ENCODE measurements at regions not wholly inside any gene's neighbourhood (a gene's known extent, or its start where the extent isn't known, plus 50 kb on each side); places are given as distances from the start of the nearest gene placed in this dataset.
"Not testable (repeated sequence)": the region's sequence is repeated elsewhere in the genome, so short reads cannot be mapped to it uniquely, and the experiment has no call there.

DNA sequence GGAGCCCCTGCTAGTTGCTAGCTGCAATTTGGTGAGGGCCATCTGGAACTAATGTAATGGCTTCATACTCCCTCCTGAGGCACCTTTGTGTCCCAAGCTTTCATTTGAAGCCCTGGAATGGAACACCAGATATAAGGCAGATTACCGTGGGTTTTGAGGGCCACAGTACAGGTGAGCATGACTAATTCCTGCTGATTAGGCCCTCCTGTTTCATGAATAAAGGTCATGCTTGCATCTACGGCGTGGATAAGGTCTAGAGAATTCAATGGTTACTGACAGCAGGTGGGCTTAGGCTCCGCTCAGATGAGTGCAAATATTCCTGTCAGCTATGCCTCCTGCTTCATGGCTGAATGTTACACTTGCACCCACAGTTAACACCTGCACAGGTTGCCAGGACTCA, 495.4 kb downstream of the NAP1L3 start:
- no peak for FAIRE-seq
- H3K27ac ChIP-seq, result no peak overlapping the region
- H3K4me1 ChIP-seq, result no peaks in the 10 kb centered on the region
- no peaks in the 10 kb centered on the region for H3K36me3 ChIP-seq
- no peaks in the 10 kb centered on the region for H3K27me3 ChIP-seq
- TF ChIP-seq CTCF (IDR thresholded peaks at IDR 0.05), result no peak
- intact Hi-C loops (cut with DNase I), result no loop called here
- no peak for ATAC-seq
- H3K9me3 ChIP-seq, result no peaks in the 10 kb centered on the region
- WGBS, 2 donors, result 63 to 68% methylated on average over 4 of the region's 4 CpGs
- H3K4me3 ChIP-seq, result no peak overlapping the region
- DNase-seq, result no peak

- intact Hi-C loops (cut with DNase I), result no loop called here
- ATAC-seq (no peak), FAIRE-seq (no peak), DNase-seq (no peak)
- H3K27ac ChIP-seq, result no peak overlapping the region
- TF ChIP-seq CTCF (IDR thresholded peaks at IDR 0.05), result no peak
- H3K36me3 ChIP-seq, result no peaks in the 10 kb centered on the region
- H3K9me3 ChIP-seq, result no peaks in the 10 kb centered on the region
- H3K4me1 ChIP-seq, result no peaks in the 10 kb centered on the region
- no peak overlapping the region for H3K4me3 ChIP-seq
- no peaks in the 10 kb centered on the region for H3K27me3 ChIP-seq
- WGBS, 2 donors, result 31 to 34% methylated on average over 1 of the region's 1 CpG
Measured at GRCh38 chrX:93169771-93170170, 503.6 kb downstream of the NAP1L3 start.

- DNase-seq, result no peak
- intact Hi-C loops (cut with DNase I), result no loop called here
- ATAC-seq, result no peak
- WGBS, 2 donors, result 45 to 46% methylated on average over 3 of the region's 3 CpGs
- no peak for TF ChIP-seq CTCF (IDR thresholded peaks at IDR 0.05)
- Histone ChIP-seq H3K4me3 (no peak overlapping the region), H3K27ac (no peak overlapping the region), H3K36me3 (no peaks in the 10 kb centered on the region), H3K9me3 (no peaks in the 10 kb centered on the region), H3K27me3 (no peaks in the 10 kb centered on the region), H3K4me1 (no peaks in the 10 kb centered on the region)
- FAIRE-seq, result no peak
Measured at GRCh38 chrX:93120805-93121204, 552.6 kb downstream of the NAP1L3 start.

DNA sequence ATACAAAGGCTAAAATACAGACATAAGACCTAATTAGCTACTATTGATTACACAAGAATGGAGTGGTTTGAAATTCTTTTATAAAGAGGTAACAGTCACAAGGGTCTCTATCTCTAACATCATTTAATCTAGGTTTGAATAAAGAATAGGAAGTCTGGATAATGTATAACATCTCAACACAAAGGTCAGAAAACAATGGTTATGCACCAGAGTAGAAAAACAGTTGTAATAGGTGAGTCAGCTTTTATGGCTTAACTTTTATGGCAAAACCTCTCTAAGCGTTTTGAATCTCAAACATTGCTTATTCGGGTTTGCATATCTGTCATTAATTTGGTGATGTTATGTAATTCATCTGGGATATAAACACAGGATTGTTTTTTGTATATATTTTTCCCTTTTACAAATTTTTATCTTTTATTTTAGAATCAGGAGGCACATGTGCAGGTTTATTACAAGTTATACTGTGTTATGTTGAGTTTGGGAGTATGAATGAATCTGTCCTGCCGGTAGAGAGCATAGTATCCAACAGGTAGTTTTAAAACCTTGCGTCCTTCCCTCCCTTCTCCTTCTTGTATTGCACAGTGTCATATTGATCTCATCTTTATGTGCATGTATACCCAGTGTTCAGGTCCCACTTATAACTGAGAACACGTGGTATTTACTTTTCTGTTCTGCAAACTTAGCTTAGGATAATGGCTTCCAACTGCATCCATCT, 569.9 kb downstream of the NAP1L3 start:
- H3K4me3 ChIP-seq; H3K27me3 ChIP-seq; H3K36me3 ChIP-seq; H3K4me1 ChIP-seq; intact Hi-C loops (cut with DNase I); ATAC-seq; DNase-seq; H3K9me3 ChIP-seq; H3K27ac ChIP-seq: not testable (repeated sequence)
- FAIRE-seq, result peak; percentile 95
- 61% methylated on average over 5 of the region's 5 CpGs for WGBS, 2 donors

DNA sequence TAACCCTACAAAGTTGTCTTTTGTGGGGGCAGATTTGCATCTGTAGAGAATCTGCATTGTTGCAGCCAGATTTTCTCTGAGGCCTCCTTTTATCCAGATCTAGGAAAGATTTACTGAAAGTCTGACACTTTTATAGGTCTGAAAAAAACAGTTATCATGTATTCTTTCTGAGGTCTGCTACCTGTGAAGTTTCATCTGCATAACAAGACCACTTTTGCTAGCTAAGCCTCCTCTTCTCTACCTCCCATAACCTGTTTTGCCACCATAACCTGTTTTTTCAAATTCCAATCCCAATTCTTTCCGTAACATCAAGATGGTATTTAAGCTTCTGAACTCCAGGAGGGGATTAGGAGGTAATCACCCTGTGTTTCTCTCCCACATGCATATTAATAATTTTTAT, 577.8 kb downstream of the NAP1L3 start:
- H3K9me3 ChIP-seq; H3K27ac ChIP-seq; H3K4me1 ChIP-seq; H3K27me3 ChIP-seq; H3K4me3 ChIP-seq; intact Hi-C loops (cut with DNase I); DNase-seq; ATAC-seq; FAIRE-seq; H3K36me3 ChIP-seq: not testable (repeated sequence)
- WGBS, 2 donors, result 76 to 87% methylated on average over 1 of the region's 1 CpG

GRCh38 chrX:93078906-93079305, 594.5 kb downstream of the NAP1L3 start:
- 89 to 90% methylated on average over 6 of the region's 6 CpGs for WGBS, 2 donors
- H3K27ac ChIP-seq; FAIRE-seq; ATAC-seq; H3K4me3 ChIP-seq; H3K36me3 ChIP-seq; DNase-seq; H3K9me3 ChIP-seq; intact Hi-C loops (cut with DNase I); H3K4me1 ChIP-seq; H3K27me3 ChIP-seq: not testable (repeated sequence)

GRCh38 chrX:93055264-93055663, 618.1 kb downstream of the NAP1L3 start:
- ATAC-seq (peak in 2 of 4 donors; percentile 62 to 71), FAIRE-seq (peak; percentile 41)
- H3K4me1 ChIP-seq; H3K4me3 ChIP-seq; H3K27me3 ChIP-seq; H3K27ac ChIP-seq; H3K36me3 ChIP-seq; H3K9me3 ChIP-seq; intact Hi-C loops (cut with DNase I); DNase-seq: not testable (repeated sequence)

- H3K9me3 ChIP-seq; FAIRE-seq; H3K27ac ChIP-seq; intact Hi-C loops (cut with DNase I); H3K4me1 ChIP-seq; DNase-seq; H3K36me3 ChIP-seq; H3K4me3 ChIP-seq; H3K27me3 ChIP-seq; ATAC-seq: not testable (repeated sequence)
- 44 to 54% methylated on average over 2 of the region's 2 CpGs for WGBS, 2 donors
Measured at GRCh38 chrX:93019841-93020240, 653.5 kb downstream of the NAP1L3 start.

GRCh38 chrX:93014481-93015030, 658.8 kb downstream of the NAP1L3 start:
- H3K27me3 ChIP-seq; H3K4me1 ChIP-seq; intact Hi-C loops (cut with DNase I); H3K4me3 ChIP-seq; H3K36me3 ChIP-seq; DNase-seq; ATAC-seq; H3K9me3 ChIP-seq; FAIRE-seq; H3K27ac ChIP-seq: not testable (repeated sequence)
- WGBS, 2 donors, result 30 to 37% methylated on average over 1 of the region's 1 CpG
